GM21515 (cell line): ENCODE measurements at regions not wholly inside any gene's neighbourhood (a gene's known extent, or its start where the extent isn't known, plus 50 kb on each side); places are given as distances from the start of the nearest gene placed in this dataset.
"Not testable (repeated sequence)": the region's sequence is repeated elsewhere in the genome, so short reads cannot be mapped to it uniquely, and the experiment has no call there.

Source experiments
- ATAC-seq: cut with Tn5 transposase; IDR thresholded peaks from one replicate; pipeline ENCODE4 v1.9.1; 2021; ENCODE audit not compliant: unreplicated experiment

GRCh38 chr13:65744836-65745235 lies 1485.3 kb downstream of the PCDH9 start:
- ATAC-seq, result no peak

GRCh38 chr13:65733110-65733509 lies 1497.0 kb downstream of the PCDH9 start:
- ATAC-seq, result no peak

- no peak for ATAC-seq
Measured at GRCh38 chr13:65727070-65727469, 1503.1 kb downstream of the PCDH9 start.

GRCh38 chr13:65725006-65725405 lies 1505.1 kb downstream of the PCDH9 start:
- no peak for ATAC-seq

- no peak for ATAC-seq
Measured at GRCh38 chr13:65724226-65724625, 1505.9 kb downstream of the PCDH9 start.

- no peak for ATAC-seq
Measured at GRCh38 chr13:65722506-65722905, 1507.6 kb downstream of the PCDH9 start.

- no peak for ATAC-seq
Measured at GRCh38 chr13:65719831-65720230, 1510.3 kb downstream of the PCDH9 start.

- no peak for ATAC-seq
Measured at GRCh38 chr13:65710514-65710913, 1519.6 kb downstream of the PCDH9 start.

GRCh38 chr13:65697843-65698242 lies 1532.3 kb downstream of the PCDH9 start:
- no peak for ATAC-seq

- no peak for ATAC-seq
Measured at GRCh38 chr13:65679240-65679639, 1550.9 kb downstream of the PCDH9 start.

- no peak for ATAC-seq
Measured at GRCh38 chr13:65677906-65678305, 1552.2 kb downstream of the PCDH9 start.

- ATAC-seq, result not testable (repeated sequence)
Measured at GRCh38 chr13:65675383-65675782, 1554.8 kb downstream of the PCDH9 start.

GRCh38 chr13:65670014-65670625 lies 1560.0 kb downstream of the PCDH9 start:
- no peak for ATAC-seq

GRCh38 chr13:65660731-65661130 lies 1569.4 kb downstream of the PCDH9 start:
- no peak for ATAC-seq

GRCh38 chr13:65656740-65657329 lies 1573.3 kb downstream of the PCDH9 start:
- ATAC-seq, result no peak

GRCh38 chr13:65653613-65654012 lies 1576.5 kb downstream of the PCDH9 start:
- ATAC-seq, result no peak

GRCh38 chr13:65650321-65650720 lies 1579.8 kb downstream of the PCDH9 start:
- ATAC-seq, result no peak

GRCh38 chr13:65642996-65643395 lies 1587.1 kb downstream of the PCDH9 start:
- no peak for ATAC-seq

GRCh38 chr13:65642301-65642700 lies 1587.8 kb downstream of the PCDH9 start:
- ATAC-seq, result no peak

- ATAC-seq, result peak; percentile 81
Measured at GRCh38 chr13:65638572-65639168, 1591.5 kb downstream of the PCDH9 start.

GRCh38 chr13:65633806-65634205 lies 1596.3 kb downstream of the PCDH9 start:
- ATAC-seq, result no peak

GRCh38 chr13:65631078-65631477 lies 1599.1 kb downstream of the PCDH9 start:
- ATAC-seq, result no peak

- no peak for ATAC-seq
Measured at GRCh38 chr13:65629926-65630325, 1600.2 kb downstream of the PCDH9 start.
